Heart right ventricle (tissue), 16 donors: ENCODE measurements at regions not wholly inside any gene's neighbourhood (a gene's known extent, or its start where the extent isn't known, plus 50 kb on each side); places are given as distances from the start of the nearest gene placed in this dataset.
A peak's percentile ranks its signal among the peaks of the same experiment; 100 is the strongest.

ENCODE experiments used
- ATAC-seq, 8 donors: fragments of 200-7000 bp; cut with Tn5 transposase; one replicate each; pipeline ENCODE4 v1.9.1; 2020; ENCODE audit warnings: mild to moderate bottlenecking in 8 of 8, moderate library complexity in 8 of 8, moderate number of reproducible peaks in 1 of 8
- DNase-seq, 2 donors: peaks; one replicate each; pipeline ENCODE4 v3.0.0-alpha.2; 2020
- H3K27ac ChIP-seq, 10 donors: fragments of 200-600 bp; sonication (generic) in 2 of 10; one replicate each; pipeline versions ENCODE4 v1.5.0 to v1.8.0; 2020 to 2022; ENCODE audit warnings: mild to moderate bottlenecking in 3 of 10
- H3K27me3 ChIP-seq, 7 donors: fragments of 200-600 bp; one replicate each; pipeline ENCODE4 v1.8.0; 2021 to 2022; ENCODE audit warnings: mild to moderate bottlenecking in 2 of 7
- H3K36me3 ChIP-seq, 9 donors: fragments of 200-600 bp; sonication (generic) in 1 of 9; one replicate each; pipeline versions ENCODE4 v1.5.0 to v1.8.0; 2020 to 2022; ENCODE audit warnings: mild to moderate bottlenecking in 2 of 9
- H3K4me1 ChIP-seq, 9 donors: fragments of 200-600 bp; sonication (generic) in 1 of 9; one replicate each; pipeline versions ENCODE4 v1.5.0 to v1.8.0; 2020 to 2022; ENCODE audit warnings: mild to moderate bottlenecking in 4 of 9
- H3K4me3 ChIP-seq, 10 donors: fragments of 200-600 bp; sonication (generic) in 2 of 10; one replicate each; pipeline versions ENCODE4 v1.5.0 to v1.8.0; 2020 to 2022; ENCODE audit warnings: mild to moderate bottlenecking in 7 of 10, moderate library complexity in 2 of 10
- H3K9me3 ChIP-seq, 11 donors: fragments of 200-600 bp in 10 of 11; sonication (generic) in 2 of 11; one replicate each; pipeline versions ENCODE4 v1.5.0 to v1.8.0; 2013 to 2022; ENCODE audit warnings: mild to moderate bottlenecking in 2 of 11, control low read depth in 1 of 11, moderate library complexity in 1 of 11
- WGBS, 2 donors: extraction: QIAGEN DNeasy Blood & Tissue Kit; methylation state at CpG; one replicate each; pipeline ENCODE4 v1.1.7; 2013; ENCODE audit warnings: inconsistent platforms in 1 of 2; 5-methylcytosine and 5-hydroxymethylcytosine counted together
- intact Hi-C, 10 donors: fragments of 100-400 bp; cut with DNase I; formaldehyde crosslinking; loops; one replicate each; pipeline versions ENCODE4 v1.11.1 to v1.14.2; 2022
- TF ChIP-seq, protein P1 (sequence below), 9 donors: fragments of 200-600 bp; sonication (generic) in 2 of 9; IDR thresholded peaks; one replicate each; pipeline versions ENCODE4 v1.5.0 to v1.8.0; 2021 to 2022; ENCODE audit warnings: antibody characterized with exemption in 9 of 9, mild to moderate bottlenecking in 5 of 9, moderate library complexity in 1 of 9
- donor health status: Arrhythmogenic right ventricular cardiomyopathy.
- donor health status: ischemic (EF 13 %, LVEDD 7.1; RV severe dilation, severe dysfunction).
- donor health status: healthy with polysubstance abuse.
- donor health status: DM: no; HTN: yes; CAD: no.
- donor health status: DM: no; HTN: no; CAD: no.
- donor health status: ischemic (EF 25% LVEDD 6.9; RV normal size, moderate dysfunction).
- donor health status: ischemic (EF 25% LVEDD 5.7; RV mildly dilated, moderate dysfunction).
- donor health status: healthy.
- donor health status: DM: yes; HTN: yes; CAD: no.
- donor health status: Ischemic cardiomyopathy.
- donor health status: ischemic (EF 35%, LVEDD 5.7; RV mildly dilated, moderate dysfunction).
- donor health status: nonischemic (EF 11% LVEDD 7.7; RV severe dilation, severe dysfunction).
- donor health status: DM: yes; HTN: yes; CAD: no.
- donor health status: PGD.
- donor health status: ischemic (EF 29% LVEDD 5.4; RV normal size, mild dysfunction).
- donor health status: nonischemic (EF 23%, LVEDD 6.1; RV moderate dilation, normal function).

DNA sequence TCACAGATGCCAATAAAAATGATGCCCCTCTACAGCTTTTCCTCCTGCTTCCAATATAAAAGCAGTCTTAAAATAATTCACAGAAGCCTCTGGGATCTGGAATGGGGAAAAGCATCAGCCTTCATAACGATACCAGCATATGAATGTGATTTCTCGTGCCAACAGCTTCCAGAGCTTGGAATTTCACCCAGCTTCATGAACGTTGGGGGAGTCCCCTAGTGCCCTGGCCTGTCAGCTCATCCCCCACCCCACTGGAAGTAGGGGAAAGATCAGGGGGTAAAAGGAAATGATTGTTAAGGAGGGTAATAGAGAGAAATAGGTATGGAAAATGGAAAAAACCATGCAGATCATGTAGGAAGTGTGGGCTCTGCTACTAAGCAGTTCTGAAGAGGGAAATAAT is 253.6 kb downstream of the INHBA start:
- Histone ChIP-seq H3K27ac (no peak overlapping the region), H3K4me1 (peaks cover 2 to 20% (median 10%) of the 10 kb centered on the region in 9 donors), H3K9me3 (no peaks in the 10 kb centered on the region), H3K27me3 (no peaks in the 10 kb centered on the region), H3K4me3 (no peak overlapping the region), H3K36me3 (no peaks in the 10 kb centered on the region)
- TF ChIP-seq, protein P1, sequence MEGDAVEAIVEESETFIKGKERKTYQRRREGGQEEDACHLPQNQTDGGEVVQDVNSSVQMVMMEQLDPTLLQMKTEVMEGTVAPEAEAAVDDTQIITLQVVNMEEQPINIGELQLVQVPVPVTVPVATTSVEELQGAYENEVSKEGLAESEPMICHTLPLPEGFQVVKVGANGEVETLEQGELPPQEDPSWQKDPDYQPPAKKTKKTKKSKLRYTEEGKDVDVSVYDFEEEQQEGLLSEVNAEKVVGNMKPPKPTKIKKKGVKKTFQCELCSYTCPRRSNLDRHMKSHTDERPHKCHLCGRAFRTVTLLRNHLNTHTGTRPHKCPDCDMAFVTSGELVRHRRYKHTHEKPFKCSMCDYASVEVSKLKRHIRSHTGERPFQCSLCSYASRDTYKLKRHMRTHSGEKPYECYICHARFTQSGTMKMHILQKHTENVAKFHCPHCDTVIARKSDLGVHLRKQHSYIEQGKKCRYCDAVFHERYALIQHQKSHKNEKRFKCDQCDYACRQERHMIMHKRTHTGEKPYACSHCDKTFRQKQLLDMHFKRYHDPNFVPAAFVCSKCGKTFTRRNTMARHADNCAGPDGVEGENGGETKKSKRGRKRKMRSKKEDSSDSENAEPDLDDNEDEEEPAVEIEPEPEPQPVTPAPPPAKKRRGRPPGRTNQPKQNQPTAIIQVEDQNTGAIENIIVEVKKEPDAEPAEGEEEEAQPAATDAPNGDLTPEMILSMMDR (IDR thresholded peaks at IDR 0.05) = no peak
- ATAC-seq (no peak), DNase-seq (no peak)
- intact Hi-C loops = no loop called here
- 25 to 41% methylated on average over 3 of the region's 3 CpGs for WGBS, 2 donors

DNA sequence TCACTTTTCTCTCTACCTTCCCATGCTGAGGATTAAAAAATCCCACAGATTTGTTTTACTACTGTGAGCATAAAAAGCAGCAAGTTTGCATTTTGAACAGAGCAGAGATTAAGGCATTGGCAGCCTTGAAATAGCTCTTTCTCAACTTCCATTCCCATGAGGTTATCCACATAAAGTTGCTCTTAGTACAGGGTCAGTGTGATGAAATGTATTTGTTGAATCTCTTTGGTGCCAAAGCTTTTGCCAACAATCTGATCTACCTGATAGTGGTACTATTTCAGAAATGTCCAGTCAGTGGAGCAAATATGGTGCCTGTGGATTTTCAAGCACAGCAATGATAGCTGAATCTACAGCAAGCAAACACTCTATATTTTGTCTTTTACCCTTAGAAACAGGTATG is 254.8 kb downstream of the INHBA start:
- Histone ChIP-seq H3K27ac (peak overlapping the region in 4 of 10 donors; percentile 6 to 49 (median 28)), H3K4me1 (peaks cover 2 to 20% (median 10%) of the 10 kb centered on the region in 9 donors), H3K9me3 (no peaks in the 10 kb centered on the region), H3K36me3 (no peaks in the 10 kb centered on the region), H3K27me3 (no peaks in the 10 kb centered on the region), H3K4me3 (no peak overlapping the region)
- intact Hi-C loops = no loop called here
- TF ChIP-seq, protein P1 (IDR thresholded peaks at IDR 0.05) = no peak
- ATAC-seq (peak in 7 of 8 donors; percentile 57 to 90 (median 65)), DNase-seq (no peak)

DNA sequence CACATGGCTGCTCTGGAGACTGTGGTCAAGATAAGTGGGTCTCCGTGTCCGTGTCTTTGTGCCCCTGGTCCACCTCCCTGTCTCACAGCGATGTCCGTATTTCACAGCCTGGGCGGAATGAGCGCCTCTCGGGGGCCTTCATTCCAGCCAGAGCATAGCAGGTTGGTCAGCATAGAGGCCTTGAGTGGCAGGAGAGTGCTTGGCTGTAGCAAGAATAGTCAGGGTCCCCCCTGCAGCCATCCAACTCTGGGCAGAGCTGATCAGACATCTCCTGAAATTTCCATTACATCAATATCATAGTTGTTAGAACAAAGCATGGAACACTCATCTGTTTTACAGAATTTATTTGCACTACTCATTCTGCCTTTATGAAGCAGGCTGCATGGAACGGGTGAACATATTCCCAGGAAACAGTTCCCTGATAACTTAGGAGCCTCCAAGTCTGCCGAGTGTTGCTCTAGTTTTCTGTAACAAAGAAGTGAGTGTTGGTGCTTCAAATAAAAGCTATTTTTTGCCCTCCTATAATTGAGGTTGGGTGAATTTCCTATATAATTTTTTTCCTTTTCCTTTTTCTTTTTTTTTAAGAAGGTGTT is 255.3 kb downstream of the INHBA start:
- TF ChIP-seq, protein P1 (IDR thresholded peaks at IDR 0.05) = no peak
- 60 to 65% methylated on average over 9 of the region's 9 CpGs for WGBS, 2 donors
- Histone ChIP-seq H3K4me3 (no peak overlapping the region), H3K27me3 (no peaks in the 10 kb centered on the region), H3K9me3 (no peaks in the 10 kb centered on the region), H3K4me1 (peaks cover 2 to 20% (median 10%) of the 10 kb centered on the region in 9 donors), H3K27ac (peak overlapping the region in 4 of 10 donors; percentile 6 to 49 (median 28)), H3K36me3 (no peaks in the 10 kb centered on the region)
- no peak for DNase-seq
- intact Hi-C loops = no loop called here
- ATAC-seq = peak in 5 of 8 donors; percentile 27 to 61 (median 45)

DNA sequence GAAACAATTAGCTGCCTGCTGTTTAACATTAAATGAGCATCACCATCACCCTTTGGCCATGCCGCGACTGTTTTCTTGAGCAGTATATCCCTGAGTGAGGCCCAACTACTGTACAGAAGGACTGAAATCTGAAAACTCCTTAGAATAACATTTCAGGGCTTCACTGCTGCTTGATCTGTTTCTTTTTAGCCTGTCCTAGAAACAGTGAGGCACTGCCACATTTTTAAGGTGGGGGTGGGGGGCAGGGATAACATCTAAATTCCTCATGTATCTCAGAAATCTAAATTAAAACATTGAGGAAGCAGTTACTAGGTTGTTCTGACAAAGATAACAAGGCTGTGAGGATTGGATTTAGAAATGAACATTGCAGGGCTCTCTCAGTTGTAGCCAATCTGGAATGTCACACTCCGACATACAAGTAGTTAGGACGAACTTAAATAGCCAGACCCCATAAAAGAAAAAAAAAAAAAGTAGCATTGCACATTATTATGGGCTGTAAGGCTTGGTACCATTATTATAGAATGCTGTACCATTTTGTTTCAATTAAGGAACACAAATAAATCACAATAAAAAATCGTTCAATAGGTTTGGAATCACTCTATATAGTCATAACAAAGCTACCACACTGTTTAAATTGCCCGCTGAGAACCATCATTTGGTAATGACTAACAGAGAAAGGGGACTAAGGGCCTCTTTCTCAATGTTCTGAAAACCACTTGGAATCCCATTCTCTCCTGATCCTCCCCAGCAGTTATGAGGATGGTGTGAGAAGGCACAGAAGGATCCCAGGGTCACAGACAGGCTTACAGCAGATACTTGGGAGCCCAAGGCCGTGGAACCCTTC is 256.1 kb downstream of the INHBA start:
- H3K27ac ChIP-seq = peak overlapping the region in 1 of 10 donors; percentile 39
- TF ChIP-seq, protein P1 (IDR thresholded peaks at IDR 0.05) = no peak
- 81 to 87% methylated on average over 7 of the region's 7 CpGs for WGBS, 2 donors

More for the DNA sequence above, 256.1 kb downstream of the INHBA start:
- Histone ChIP-seq H3K36me3 (no peaks in the 10 kb centered on the region), H3K4me3 (no peak overlapping the region), H3K9me3 (no peaks in the 10 kb centered on the region), H3K27me3 (no peaks in the 10 kb centered on the region), H3K4me1 (peaks cover 2 to 20% (median 10%) of the 10 kb centered on the region in 9 donors)
- no peak for DNase-seq
- intact Hi-C loops = no loop called here
- ATAC-seq = no peak
